HEK293 (cell line): ENCODE measurements at regions not wholly inside any gene's neighbourhood (a gene's known extent, or its start where the extent isn't known, plus 50 kb on each side); places are given as distances from the start of the nearest gene placed in this dataset.

Experiments
- ATF2 ChIP-seq: fragments of 450-650 bp; formaldehyde crosslinking; IDR thresholded peaks from 2 replicates; pipeline ENCODE4 v1.5.1; 2016; ENCODE audit warnings: missing biosample characterization, missing genetic modification characterization, low read depth
- CTCF ChIP-seq: fragments of 450-650 bp; formaldehyde crosslinking; IDR thresholded peaks from 2 replicates; pipeline ENCODE4 v1.5.1; 2016; ENCODE audit warnings: missing biosample characterization, missing genetic modification characterization
- KLF16 ChIP-seq: fragments of 450-650 bp; formaldehyde crosslinking; IDR thresholded peaks from 2 replicates; pipeline ENCODE4 v1.5.1; 2017; ENCODE audit warnings: missing biosample characterization, missing genetic modification characterization
- KLF8 ChIP-seq: fragments of 450-650 bp; formaldehyde crosslinking; IDR thresholded peaks from 2 replicates; pipeline ENCODE4 v1.5.1; 2016; ENCODE audit warnings: missing biosample characterization, missing genetic modification characterization
- OVOL3 ChIP-seq: fragments of 450-650 bp; formaldehyde crosslinking; IDR thresholded peaks from 2 replicates; pipeline ENCODE4 v1.5.1; 2016; ENCODE audit warnings: missing biosample characterization, missing genetic modification characterization
- ZBTB26 ChIP-seq: fragments of 450-650 bp; formaldehyde crosslinking; optimal IDR thresholded peaks from 2 replicates; pipeline ENCODE3; 2016; ENCODE audit warnings: missing biosample characterization, mild to moderate bottlenecking, missing genetic modification characterization
- ZBTB6 ChIP-seq: fragments of 450-650 bp; formaldehyde crosslinking; IDR thresholded peaks from 2 replicates; pipeline ENCODE4 v1.5.1; 2017; ENCODE audit warnings: missing biosample characterization, missing genetic modification characterization
- ZFP41 ChIP-seq: fragments of 450-650 bp; formaldehyde crosslinking; IDR thresholded peaks from 2 replicates; pipeline ENCODE4 v1.5.1; 2016; ENCODE audit warnings: missing biosample characterization, missing genetic modification characterization, borderline replicate concordance
- ZNF24 ChIP-seq: fragments of 450-650 bp; formaldehyde crosslinking; IDR thresholded peaks from 2 replicates; pipeline ENCODE4 v1.5.1; 2016; ENCODE audit warnings: missing biosample characterization, missing genetic modification characterization
- ZNF274 ChIP-seq, 2 experiments: fragments of 200-500 bp in 1 of 2; fragments of 450-650 bp in 1 of 2; sonication (Bioruptor generic) in 1 of 2; formaldehyde crosslinking in 1 of 2; IDR thresholded peaks; 2 replicates each; pipeline versions ENCODE4 v1.5.1 to v1.6.1; 2014 to 2016; ENCODE audit warnings: borderline replicate concordance in 1 of 2, inconsistent platforms in 1 of 2, low read length in 1 of 2, missing biosample characterization in 1 of 2, missing genetic modification characterization in 1 of 2
- ZNF292 ChIP-seq: fragments of 450-650 bp; formaldehyde crosslinking; IDR thresholded peaks from 2 replicates; pipeline ENCODE4 v1.5.1; 2016; ENCODE audit warnings: low read depth, missing biosample characterization, missing genetic modification characterization, borderline replicate concordance
- ZNF518A ChIP-seq: fragments of 450-650 bp; formaldehyde crosslinking; conservative IDR thresholded peaks from 2 replicates; pipeline ENCODE4 v1.5.1; 2016; ENCODE audit warnings: low read depth, missing biosample characterization, missing genetic modification characterization

- TF ChIP-seq ZNF24 (no peak), CTCF (tag by site-specific recombination) (no peak), ZNF292 (tag by site-specific recombination) (no peak), ZBTB6 (tag by site-specific recombination) (no peak), KLF16 (no peak), ZBTB26 (no peak), ATF2 (tag by site-specific recombination) (no peak), ZFP41 (no peak), KLF8 (no peak), OVOL3 (tag by site-specific recombination) (no peak), ZNF274 (IDR thresholded peaks at IDR 0.05; ENCODE audit: low read length) (no peak), ZNF274 (tag by site-specific recombination; IDR thresholded peaks at IDR 0.05; ENCODE audit: borderline replicate concordance) (no peak), ZNF518A (tag by site-specific recombination) (no peak)
These were observed 95.2 kb upstream of the TNS3 start for GRCh38 chr7:47677093-47677492.
